ENCODE measurements at regions not wholly inside any gene's neighbourhood (a gene's known extent, or its start where the extent isn't known, plus 50 kb on each side); places are given as distances from the start of the nearest gene placed in this dataset.

- in situ Hi-C loops (cut with MboI; ENCODE audit: low pct_unique_long_range_greater_than_20kb in 2 of 9, low sequenced_read_pairs in 9 of 9, unreplicated experiment in 9 of 9): loop anchor here in 2 of 9 experiments (25.0 kb wide), 1 partner anchor 270 kb away; no protein-coding TSS in a partner anchor
- H3K4me1 ChIP-seq (replicated peaks in 1 of 2): no peaks in the 10 kb centered on the region
- no peak for ATAC-seq (replicated peaks in 6 of 8)
- H3K27ac ChIP-seq: no peak overlapping the region
- no peak overlapping the region for H3K4me3 ChIP-seq
These were observed 55.7 kb downstream of the TIGD2 start for GRCh38 chr4:89166971-89167475.

DNA sequence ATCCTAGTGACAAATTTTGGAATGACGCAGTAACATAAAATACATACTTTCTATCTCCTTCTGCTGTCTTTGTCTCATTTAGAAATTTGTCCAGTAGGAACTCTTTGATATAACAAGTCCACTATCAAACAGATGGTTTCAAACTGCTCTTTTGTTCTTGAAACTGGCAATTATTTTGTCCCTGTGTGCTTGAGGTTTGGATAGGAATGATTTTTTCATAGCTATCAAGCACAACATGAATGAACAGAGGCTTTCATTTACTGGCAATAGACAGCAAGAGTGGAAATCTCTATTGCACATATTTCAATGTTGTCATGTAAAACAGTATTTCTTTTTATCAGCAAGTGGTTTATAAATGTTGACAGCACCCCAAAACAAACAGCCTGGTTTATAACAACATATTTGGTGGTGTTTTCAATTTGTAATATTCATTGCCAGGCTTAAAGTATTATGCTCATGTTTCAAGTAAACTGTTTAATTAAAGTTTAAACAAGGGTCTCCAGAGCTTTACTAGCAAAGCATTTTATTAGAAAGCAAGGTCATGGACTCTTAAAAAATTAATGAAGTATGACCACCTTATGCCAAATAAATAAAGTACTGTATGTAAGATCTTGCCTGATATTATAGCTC lies 60.0 kb downstream of the TIGD2 start:
- no peak overlapping the region for H3K4me3 ChIP-seq
- H3K27ac ChIP-seq: no peak overlapping the region
- WGBS, 10 experiments: 80 to 100% (median 83%) methylated on average over 1 of the region's 1 CpG; no CpG with 5 or more reads in 3 of the 10 experiments
- in situ Hi-C loops (cut with MboI; ENCODE audit: low pct_unique_long_range_greater_than_20kb in 2 of 9, low sequenced_read_pairs in 9 of 9, unreplicated experiment in 9 of 9): loop anchor here in 2 of 9 experiments (25.0 kb wide), 1 partner anchor 266 kb away; no protein-coding TSS in a partner anchor
- no peak for ATAC-seq (replicated peaks in 6 of 8)
- H3K4me1 ChIP-seq (replicated peaks in 1 of 2): no peaks in the 10 kb centered on the region

DNA sequence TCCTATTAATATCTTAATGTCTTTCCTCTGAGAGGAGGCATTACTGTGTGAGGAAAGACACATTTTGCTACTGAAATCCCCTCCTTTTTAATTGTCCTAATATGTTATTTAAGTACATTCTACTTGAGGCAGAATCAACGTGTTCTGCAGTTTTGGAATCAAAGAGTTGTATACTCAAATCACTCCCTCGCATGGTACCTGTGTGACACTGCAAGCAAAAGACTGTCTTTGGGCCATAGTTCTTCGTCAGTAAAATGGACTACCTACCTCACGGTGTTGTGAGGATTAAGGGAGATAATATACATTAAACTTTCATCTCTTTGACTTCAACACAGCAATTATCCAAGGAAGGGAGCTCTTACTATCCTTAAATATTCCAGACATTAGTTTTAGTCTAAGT lies 61.5 kb downstream of the TIGD2 start:
- 39 to 80% (median 52%) methylated on average over 2 to 4 of the region's 4 CpGs; no CpG with 5 or more reads in 1 of the 10 experiments for WGBS, 10 experiments
- no peak overlapping the region for H3K27ac ChIP-seq
- H3K4me1 ChIP-seq (replicated peaks in 1 of 2): no peaks in the 10 kb centered on the region
- in situ Hi-C loops (cut with MboI; ENCODE audit: low pct_unique_long_range_greater_than_20kb in 2 of 9, low sequenced_read_pairs in 9 of 9, unreplicated experiment in 9 of 9): loop anchor here in 2 of 9 experiments (25.0 kb wide), 1 partner anchor 264 kb away; no protein-coding TSS in a partner anchor
- ATAC-seq (replicated peaks in 6 of 8): no peak
- no peak overlapping the region for H3K4me3 ChIP-seq

- in situ Hi-C loops (cut with MboI; ENCODE audit: low pct_unique_long_range_greater_than_20kb in 2 of 9, low sequenced_read_pairs in 9 of 9, unreplicated experiment in 9 of 9): loop anchor here in 2 of 9 experiments (25.0 kb wide), 1 partner anchor 264 kb away; no protein-coding TSS in a partner anchor
- Histone ChIP-seq H3K4me3 (no peak overlapping the region), H3K27ac (no peak overlapping the region), H3K4me1 (replicated peaks in 1 of 2) (no peaks in the 10 kb centered on the region)
- no peak for ATAC-seq (replicated peaks in 6 of 8)
- WGBS, 10 experiments: 55 to 87% (median 75%) methylated on average over 4 to 13 of the region's 13 CpGs
These were observed 62.2 kb downstream of the TIGD2 start for GRCh38 chr4:89173336-89174090.

- in situ Hi-C loops (cut with MboI; ENCODE audit: low pct_unique_long_range_greater_than_20kb in 2 of 9, low sequenced_read_pairs in 9 of 9, unreplicated experiment in 9 of 9): loop anchor here in 2 of 9 experiments (25.0 kb wide), 1 partner anchor 263 kb away; no protein-coding TSS in a partner anchor
- H3K4me1 ChIP-seq (replicated peaks in 1 of 2): peaks cover 0 to 2% of the 10 kb centered on the region in 2 donors
- no peak overlapping the region for H3K27ac ChIP-seq
- WGBS, 10 experiments: 0 to 96% (median 91%) methylated on average over 1 to 6 of the region's 6 CpGs; no CpG with 5 or more reads in 2 of the 10 experiments
- no peak for ATAC-seq (replicated peaks in 6 of 8)
- no peak overlapping the region for H3K4me3 ChIP-seq
These were observed 63.5 kb downstream of the TIGD2 start for GRCh38 chr4:89174784-89175183.

- ATAC-seq (replicated peaks in 6 of 8): no peak
- in situ Hi-C loops (cut with MboI; ENCODE audit: low pct_unique_long_range_greater_than_20kb in 2 of 9, low sequenced_read_pairs in 9 of 9, unreplicated experiment in 9 of 9): no loop called here
- H3K27ac ChIP-seq: no peak overlapping the region
- peaks cover 0 to 5% of the 10 kb centered on the region in 2 donors for H3K4me1 ChIP-seq (replicated peaks in 1 of 2)
- no peak overlapping the region for H3K4me3 ChIP-seq
These were observed 64.3 kb downstream of the TIGD2 start for GRCh38 chr4:89175611-89176010.

DNA sequence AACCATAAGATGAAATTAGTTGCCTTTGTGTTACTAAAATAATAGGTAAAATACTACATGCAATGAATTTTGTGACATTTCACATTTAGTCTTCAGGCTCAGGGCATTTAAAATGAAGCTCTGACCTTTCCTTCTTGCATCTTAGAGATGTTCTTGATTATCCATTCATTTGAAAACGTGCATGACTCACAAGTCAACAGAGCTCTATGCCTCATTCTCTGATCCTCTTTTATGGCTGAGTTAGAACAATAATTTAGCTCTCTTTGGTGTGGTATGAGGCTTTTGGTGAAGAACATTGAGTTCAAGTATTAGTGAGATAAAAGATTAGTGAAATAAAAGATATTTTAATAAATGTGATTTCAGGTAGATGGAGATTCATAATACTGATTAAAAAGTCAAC lies 66.5 kb downstream of the TIGD2 start:
- no peak overlapping the region for H3K4me3 ChIP-seq
- peak in 3 of 8 experiments; percentile 25 to 41 (median 36) for ATAC-seq (replicated peaks in 6 of 8)
- H3K27ac ChIP-seq: no peak overlapping the region
- in situ Hi-C loops (cut with MboI; ENCODE audit: low pct_unique_long_range_greater_than_20kb in 2 of 9, low sequenced_read_pairs in 9 of 9, unreplicated experiment in 9 of 9): no loop called here
- H3K4me1 ChIP-seq (replicated peaks in 1 of 2): peaks cover 0 to 9% of the 10 kb centered on the region in 2 donors
- 0 to 45% (median 25%) methylated on average over 1 of the region's 1 CpG; no CpG with 5 or more reads in 2 of the 10 experiments for WGBS, 10 experiments

DNA sequence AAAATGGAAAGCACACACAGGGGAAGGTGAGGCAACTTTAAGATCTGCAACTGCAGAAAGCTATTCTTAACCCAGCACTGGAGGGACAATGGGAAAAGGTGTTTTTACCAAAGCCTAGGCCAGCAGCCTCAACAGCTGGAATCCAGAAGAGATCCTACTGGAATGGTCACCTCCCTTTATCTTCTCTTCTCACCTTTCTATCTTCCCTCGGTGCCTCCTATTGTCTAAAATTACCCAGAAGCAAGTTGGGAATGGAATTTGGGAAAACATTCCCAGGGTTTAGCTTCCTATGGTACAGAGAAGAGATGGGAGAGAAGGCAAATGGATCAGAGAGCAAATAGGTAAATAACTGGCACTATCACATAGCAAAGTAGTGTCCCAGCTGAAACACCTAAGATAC lies 73.1 kb downstream of the TIGD2 start:
- ATAC-seq (replicated peaks in 6 of 8): no peak
- no peak overlapping the region for H3K27ac ChIP-seq
- 0 to 29% (median 14%) methylated on average over 1 of the region's 1 CpG; no CpG with 5 or more reads in 5 of the 10 experiments for WGBS, 10 experiments
- in situ Hi-C loops (cut with MboI; ENCODE audit: low pct_unique_long_range_greater_than_20kb in 2 of 9, low sequenced_read_pairs in 9 of 9, unreplicated experiment in 9 of 9): no loop called here
- H3K4me1 ChIP-seq (replicated peaks in 1 of 2): peaks cover 0 to 9% of the 10 kb centered on the region in 2 donors
- H3K4me3 ChIP-seq: no peak overlapping the region

All from motor neuron (in vitro differentiated cells).